ENCODE measurements at regions not wholly inside any gene's neighbourhood (a gene's known extent, or its start where the extent isn't known, plus 50 kb on each side); places are given as distances from the start of the nearest gene placed in this dataset.

DNA sequence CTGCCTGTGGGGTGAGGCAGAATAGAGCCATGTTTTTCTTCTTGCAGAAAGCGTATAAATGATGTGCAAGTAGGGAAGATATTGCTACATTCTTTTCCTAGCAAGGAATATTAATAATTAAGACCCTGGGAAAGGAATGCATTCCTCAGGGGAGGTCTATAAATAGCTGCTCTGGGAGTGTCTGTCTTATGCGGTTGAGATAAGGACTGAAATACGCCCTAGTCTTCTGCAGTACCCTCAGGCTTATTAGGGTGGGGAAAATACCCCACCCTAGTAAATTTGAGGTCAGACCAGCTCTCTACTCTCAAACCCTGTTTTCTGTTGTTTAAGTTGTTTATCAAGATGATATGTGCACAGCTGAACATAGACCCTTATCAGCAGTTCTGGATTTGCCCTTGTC is 155.9 kb upstream of the HMCN1 start:
- DNase-seq (ENCODE audit: low spot score) = no peak

DNA sequence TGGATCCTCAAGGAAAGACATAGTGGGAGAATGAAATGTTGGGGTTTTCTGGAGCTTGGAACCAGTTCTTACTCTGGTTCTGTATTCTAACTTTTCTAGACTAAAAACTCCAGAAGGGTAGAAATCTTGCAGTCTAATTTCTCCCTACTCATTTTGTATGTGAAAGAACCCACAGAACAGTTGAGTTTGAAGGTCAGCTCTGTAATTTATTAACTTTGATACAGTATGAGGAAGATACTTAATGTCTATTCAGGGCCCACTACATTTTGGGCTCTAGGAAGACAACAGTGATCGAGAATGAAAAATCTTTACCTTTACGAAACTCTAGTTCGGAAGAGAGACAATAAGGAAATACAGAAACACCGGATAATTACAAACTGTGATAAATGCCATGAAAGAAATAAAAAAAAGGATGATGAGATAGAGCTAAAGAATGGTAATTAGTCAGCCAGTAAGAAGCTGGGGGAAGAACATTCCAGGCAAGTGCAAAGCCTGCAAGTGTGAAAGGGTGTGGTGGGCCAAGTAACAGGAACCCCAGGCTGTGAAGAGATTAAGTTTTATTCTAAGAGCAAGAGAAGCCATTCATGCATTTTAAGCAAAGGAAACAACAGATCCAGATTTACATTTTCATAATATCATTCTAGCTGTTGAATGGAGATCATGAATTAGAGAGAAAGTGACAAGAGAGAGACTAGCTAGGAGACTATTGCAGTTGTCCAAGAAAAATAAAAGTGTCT is 159.9 kb upstream of the HMCN1 start:
- no peak for DNase-seq (ENCODE audit: low spot score)

DNA sequence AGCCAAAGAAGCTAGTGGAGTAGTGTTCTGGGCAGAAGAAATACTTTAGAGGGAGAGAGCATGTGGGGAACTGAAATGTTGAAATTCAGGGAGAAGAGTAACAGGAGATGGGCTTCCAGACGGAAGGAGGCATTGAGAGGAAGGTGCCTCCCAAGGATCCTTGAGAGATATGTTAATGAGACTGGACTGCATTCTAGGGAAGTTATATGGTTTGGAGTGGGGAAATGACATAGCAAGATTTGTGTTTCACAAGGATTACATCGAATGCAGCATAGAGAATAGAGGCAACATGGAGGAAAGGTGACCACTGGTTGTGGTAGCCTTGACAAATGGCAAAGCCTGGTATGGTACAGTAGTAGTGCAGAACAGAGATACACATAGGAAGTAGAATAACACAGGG is 160.5 kb upstream of the HMCN1 start:
- DNase-seq (ENCODE audit: low spot score) = no peak

DNA sequence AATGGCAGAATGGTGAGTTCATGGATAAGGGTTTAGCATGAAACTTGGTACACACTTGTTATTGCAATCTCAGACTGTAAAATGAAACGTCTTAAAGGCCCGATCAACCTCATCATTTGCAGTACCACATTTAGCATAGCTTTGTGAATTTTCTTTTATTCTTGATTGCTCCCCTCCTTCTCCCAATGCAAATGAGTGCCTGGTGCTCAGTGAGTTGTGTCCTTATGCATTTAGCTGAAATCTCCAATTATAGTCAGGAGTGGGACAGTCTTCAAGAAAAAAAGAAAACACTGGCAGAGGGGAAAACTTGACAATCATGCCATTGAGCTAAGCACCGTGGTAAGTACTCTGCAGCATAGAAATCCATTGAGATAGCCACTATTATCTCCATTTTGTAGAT is 161.0 kb upstream of the HMCN1 start:
- no peak for DNase-seq (ENCODE audit: low spot score)

DNA sequence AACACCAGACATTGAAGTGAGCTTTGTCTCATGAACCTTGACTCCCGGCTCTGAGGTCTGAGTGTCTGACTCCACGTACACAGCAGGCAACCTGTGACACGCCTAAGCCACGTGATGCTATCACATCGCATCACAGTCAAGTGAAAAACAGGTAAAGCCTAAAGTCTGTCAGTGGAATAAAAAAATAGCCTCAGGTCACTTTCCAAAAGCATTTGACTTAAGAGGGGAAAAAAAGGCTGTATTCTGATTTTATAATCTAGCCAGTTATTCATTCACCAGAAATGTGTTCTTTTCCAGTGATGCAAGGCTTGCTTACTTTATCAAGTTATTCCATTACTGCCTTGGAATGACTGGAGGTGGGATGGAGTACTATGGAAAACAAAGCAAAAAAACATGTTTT is 163.2 kb upstream of the HMCN1 start:
- no peak for DNase-seq (ENCODE audit: low spot score)

DNA sequence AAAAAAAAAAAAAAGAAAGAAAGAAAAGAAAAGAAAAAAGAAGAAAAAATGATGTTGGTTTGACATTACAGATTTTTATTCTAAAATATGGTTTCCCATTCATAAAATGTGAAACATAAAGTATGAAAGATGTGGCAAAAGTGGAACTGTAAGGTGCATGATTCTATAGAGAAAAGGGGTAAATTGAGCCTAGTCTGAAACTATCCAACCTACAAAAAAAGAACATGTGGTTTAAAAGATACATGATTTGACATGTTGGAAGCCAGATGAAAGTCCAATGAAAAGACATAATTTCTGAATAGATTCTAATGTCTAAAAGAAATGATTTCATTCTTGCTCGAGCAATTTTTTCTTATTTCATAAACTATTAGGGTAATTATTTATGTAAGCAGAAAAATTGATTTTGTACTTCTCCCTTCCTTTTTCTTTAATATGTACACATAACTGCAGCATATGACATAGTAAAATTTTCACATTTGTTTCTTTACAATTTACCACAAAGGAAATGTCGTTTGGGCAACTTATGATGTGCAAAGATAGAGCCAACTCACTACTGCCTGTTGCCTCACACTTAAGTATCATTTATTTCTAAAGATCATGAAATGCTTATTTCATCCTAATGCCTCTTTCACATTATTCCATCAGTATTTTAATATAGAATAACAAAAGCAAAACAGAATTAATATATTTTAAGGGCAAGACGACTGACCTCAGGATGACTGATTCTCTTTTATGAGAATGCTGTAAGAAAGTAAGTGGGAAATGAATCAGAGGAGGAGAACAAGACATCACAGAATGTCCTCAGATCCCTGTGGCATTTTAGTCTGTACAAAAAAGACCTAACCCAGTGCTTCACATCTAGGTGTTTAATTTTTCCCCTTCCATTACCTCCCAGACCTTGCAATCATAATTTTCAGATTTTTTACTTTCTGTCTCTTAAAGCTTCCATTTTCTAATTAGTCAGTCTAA is 165.8 kb upstream of the HMCN1 start:
- DNase-seq (ENCODE audit: low spot score) = peak; percentile 23

DNA sequence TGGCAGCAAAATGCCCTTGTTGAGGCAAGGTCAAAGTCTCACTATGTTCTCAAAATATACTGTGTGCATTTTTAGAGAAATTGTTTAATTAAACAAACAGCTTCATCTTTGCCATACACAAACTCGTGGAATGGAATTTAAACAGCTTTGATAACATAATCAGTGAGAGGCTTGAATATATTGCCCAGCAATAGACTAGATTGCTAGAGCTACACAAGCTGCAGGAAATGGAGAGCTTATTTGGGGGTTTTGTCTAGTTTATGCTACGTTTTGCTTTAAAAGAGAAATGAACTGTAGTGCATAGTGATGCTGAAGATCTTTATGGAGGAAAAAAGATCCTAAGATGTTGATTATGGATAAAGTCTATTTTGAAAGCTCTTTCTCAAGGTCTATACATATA is 166.8 kb upstream of the HMCN1 start:
- peak; percentile 12 for DNase-seq (ENCODE audit: low spot score)

DNA sequence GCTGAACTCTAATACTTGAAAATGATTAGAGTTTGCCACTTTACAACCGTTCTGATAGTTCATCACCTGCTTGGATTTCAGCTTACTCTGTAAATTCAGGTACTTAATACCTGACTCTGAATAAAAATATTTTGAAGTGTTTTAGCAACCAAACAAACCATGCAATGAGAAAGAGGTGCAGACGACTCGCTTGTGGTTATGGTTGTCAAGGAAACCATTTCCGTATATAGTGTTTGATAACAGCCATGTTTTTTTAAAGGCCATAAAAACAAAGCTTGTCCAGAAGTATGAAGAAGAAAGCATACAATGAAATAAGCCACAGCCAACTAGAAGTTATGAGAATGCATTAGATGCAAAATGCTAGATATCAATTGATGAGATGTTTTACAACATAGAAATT is 167.2 kb upstream of the HMCN1 start:
- peak; percentile 82 for DNase-seq (ENCODE audit: low spot score)

DNA sequence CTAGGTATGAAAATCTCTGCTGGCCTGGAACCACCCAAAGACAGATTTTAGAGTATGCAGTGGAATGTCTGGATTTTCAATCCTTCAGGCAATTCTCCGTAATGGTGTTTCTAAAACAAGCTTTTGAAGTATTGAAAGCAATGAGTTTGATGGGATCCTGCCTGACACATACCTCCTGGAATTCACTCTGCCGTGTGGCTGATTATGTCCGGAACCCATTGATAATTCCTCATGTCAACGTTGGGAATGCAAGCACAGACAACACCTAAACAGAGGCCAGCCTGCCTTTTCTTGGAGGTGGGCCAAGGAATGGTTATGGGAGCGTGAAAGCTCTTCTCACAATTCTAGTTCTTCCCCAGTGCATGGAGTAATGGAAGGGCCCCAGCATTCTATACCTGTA is 168.9 kb upstream of the HMCN1 start:
- no peak for DNase-seq (ENCODE audit: low spot score)

DNA sequence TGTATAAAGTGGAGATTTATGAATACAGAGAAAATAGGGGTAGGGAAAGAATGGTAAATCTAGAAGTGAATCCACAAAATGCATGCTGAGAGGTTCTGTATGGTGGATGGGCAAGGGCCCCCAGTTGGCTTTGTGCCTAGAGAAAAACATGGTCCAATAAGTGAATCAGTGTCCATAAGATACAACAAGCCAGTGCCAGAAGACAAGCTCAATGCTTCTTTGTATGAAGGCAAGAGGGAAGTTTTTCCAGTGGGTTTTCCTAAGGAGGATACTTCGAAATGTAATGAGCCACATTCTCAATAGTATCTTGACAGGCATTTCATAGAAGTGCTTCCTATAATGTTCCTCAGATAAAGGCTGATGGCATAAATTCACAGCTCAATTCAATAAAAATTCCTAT is 169.4 kb upstream of the HMCN1 start:
- no peak for DNase-seq (ENCODE audit: low spot score)

DNA sequence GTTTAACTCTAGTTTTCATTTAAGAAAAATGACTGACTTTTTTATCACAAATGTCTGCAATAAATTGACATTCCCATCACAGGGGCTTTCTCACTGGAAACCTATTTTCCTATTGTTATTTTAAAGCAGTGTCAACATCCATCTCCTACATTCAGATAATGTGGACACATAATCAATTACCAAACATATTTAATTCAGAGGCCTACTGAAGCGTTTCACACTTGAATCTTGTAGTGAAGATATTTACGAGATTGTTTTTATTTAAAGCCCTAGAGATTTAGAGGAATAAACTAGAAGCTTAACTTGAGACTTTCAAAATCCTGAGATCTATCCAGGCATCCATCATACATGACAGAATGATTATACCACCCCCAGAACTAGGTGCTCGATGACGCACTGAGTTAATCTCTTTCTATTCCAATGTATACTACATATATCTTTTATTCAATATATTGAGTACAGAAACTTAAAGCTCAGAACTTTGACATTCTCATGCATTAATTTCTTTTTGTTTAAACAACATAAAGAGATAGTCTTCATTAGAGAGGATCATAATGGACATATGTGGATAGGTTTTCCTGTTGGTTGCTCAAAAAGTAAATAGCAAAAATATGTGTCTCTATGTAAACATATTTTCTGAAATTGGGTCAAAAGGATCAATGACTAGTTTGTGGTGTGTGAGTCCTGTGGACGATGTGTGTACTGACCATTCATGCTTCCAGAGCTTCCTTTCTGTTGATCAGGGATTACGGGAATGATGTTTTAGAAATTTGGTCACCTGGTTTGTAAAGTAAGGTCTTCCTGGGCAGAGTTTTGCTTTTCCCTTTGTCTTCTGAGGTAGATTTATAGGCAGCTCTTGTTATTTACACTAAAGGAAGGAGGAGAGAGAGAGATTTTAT is 171.5 kb upstream of the HMCN1 start:
- no peak for DNase-seq (ENCODE audit: low spot score)

DNA sequence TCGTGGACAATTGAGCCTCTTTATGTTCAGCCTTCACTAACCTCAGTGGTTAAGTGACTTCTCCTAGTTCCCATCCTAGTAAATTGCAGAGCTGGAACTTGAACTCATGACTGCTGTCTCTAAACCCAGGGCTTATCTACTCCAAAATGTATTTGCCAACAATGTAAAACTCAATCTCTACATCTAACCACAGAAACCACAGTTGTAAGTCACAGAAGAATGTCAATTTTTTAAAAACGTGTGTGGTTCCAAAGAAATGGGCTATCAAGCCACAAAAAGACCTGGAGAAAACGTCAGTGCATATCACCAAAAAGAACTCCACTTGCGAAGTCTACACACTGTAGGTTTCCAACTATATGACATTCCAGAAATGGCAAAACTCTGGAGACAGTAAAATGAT is 172.6 kb upstream of the HMCN1 start:
- DNase-seq (ENCODE audit: low spot score) = peak; percentile 25

DNA sequence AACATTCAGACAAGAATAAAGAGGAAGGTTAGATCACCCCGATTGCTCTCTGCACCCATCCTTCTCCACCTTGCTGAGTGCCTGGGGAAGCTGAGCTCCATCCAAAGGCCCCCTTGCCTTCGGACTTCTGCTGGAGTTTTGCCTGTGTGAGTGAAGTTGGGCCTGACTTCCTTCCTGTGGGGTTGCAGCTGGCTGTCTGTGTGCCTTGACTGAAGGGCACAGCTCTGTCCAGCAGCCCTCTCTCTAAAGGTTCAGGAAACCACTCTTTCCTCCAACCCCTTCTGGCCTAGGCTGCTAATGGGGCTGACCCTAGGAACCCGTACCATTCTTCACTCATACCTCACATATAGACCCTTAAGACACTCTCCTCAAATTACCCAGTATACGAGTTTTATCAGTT is 173.4 kb upstream of the HMCN1 start:
- no peak for DNase-seq (ENCODE audit: low spot score)

DNA sequence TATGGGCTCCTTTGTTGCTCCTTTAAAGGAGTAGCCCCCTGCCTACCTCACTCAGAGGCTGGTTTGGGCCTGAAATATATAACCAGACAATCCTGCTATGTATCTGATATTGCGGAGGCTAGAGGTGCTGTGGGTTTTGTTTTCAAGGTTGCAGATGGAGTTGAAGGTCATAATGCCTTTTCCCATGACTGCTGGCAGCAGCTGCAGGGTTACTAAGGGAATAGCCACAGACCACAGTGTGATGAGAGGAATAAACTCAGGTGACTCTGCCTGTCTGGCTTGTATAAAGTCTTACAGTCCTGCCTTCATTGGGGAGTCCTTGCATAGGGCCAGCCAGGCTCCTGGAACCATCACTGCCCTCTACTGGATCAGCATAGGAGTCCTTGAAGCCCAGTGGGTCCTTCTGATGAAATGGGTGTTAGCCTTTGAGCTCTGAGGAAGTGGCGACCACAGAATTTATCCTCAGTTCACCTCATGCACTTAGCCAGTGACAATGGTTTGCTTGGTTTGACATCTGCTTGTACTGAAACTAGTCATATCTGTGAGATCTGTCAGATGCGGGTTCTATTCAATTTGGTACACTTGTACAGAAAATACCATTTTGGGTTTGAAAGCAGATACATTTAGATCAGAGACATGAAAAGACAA is 174.4 kb upstream of the HMCN1 start:
- peak; percentile 48 for DNase-seq (ENCODE audit: low spot score)

DNA sequence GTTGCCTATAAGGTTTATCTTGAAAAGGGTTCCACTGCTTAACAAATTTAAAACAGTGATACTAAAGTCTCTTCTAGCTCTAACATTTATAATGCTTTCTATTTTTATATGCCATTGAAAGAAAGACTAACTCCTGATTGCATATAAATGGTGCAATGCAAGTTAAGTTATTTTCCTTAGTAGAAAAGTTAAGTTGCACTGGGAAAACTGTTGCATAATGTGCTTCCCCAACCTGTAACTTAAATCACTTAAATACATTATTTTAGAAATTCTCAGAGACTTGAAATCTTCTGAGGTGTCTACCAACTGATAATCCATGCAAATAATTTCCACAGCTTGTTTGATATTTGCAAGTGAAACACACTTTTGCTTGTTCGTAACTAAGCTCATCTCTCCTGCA is 175.0 kb upstream of the HMCN1 start:
- no peak for DNase-seq (ENCODE audit: low spot score)

DNA sequence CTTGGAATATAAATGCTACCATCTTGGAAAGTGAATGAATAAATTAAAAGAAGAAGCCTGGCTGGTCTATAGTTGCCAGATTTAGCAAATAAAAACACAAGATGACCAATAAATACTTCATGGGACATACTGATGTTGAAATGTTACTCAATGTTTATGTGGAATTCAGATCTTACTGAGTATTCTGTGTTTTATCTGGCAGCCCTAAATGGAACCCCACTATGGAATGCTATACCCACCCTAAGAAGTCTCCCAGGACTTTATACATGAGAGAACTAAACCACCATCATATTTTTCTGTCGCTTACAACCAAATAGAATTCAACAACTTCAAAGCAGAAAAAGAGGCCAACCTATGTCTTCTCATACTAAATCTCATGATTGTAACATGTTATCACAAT is 177.6 kb upstream of the HMCN1 start:
- no peak for DNase-seq (ENCODE audit: low spot score)

DNA sequence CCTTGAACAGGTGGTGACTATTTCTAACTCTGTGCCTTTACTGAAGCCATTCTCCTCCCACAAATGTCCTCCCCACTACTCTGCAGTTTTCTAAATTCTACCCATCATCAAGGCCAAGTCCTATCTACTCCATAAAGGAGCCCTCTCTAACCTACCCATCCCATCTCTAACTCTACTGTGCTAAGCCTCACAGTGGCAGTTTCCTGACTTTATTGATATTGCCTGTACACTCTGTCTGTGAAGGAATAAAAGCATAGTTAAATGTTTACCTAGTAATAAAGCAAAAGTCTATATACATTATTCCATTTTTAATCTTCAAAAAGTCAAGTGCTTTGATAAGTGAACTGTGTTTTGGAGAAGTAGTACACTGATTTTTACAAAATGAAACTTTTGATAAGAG is 178.4 kb upstream of the HMCN1 start:
- no peak for DNase-seq (ENCODE audit: low spot score)

DNA sequence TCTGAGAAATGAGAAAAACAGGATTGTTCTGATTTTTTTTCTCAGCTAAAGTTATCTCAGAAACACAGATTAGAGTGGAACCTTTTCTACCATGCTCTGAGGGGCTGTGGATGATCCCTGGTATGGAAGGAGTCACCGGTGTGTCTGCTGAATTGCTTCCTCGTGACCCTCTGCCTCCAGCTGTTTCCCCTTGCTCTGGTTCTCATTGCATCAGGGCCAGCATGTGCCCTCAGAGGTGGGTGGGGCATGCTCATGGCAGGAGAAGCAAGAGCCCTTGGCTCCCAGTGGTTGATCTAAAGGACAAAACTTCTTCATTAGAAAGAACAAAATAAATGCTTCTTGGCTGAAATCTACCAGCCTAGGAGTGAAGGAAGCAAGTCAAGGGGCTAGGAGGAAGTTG is 183.2 kb upstream of the HMCN1 start:
- DNase-seq (ENCODE audit: low spot score) = no peak

DNA sequence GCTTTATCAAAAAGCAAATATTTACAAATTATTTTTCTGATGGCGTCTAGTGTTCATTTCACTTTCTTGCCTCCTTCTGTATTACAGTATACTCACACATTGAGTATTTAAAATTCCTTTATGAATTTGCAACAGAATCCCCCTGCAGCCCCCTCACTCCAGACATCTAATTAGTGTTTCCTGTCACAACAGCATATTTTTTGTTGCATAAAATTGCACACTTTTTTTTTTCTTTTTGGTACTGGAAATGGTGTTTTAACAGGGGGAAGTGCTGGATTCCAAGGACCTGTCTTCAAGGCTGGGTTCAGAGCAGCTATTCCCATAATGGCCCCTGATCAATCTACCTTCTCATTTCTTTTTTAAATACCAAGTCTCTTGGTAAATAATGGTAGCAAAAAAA is 184.3 kb upstream of the HMCN1 start:
- DNase-seq (ENCODE audit: low spot score) = no peak

DNA sequence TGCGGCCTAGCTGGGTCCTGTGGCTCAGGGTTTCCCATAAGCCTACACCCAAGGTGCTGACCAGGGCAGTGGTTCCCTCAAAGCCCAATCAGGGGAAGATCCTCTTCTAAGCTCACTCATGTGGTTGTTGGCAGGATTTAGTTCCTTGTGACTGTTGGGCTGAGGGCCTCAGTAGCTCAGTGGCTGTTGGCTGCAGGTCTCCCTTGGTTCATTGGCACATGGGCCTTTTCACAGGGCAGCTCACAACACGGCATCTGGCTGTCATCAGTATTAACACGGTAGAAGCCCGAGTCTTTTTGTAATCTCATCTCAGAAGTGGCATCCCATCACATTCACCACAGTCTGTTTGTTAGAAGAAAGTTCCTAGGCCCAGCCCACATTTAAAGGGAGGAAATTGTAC is 188.2 kb upstream of the HMCN1 start:
- DNase-seq (ENCODE audit: low spot score) = no peak

DNA sequence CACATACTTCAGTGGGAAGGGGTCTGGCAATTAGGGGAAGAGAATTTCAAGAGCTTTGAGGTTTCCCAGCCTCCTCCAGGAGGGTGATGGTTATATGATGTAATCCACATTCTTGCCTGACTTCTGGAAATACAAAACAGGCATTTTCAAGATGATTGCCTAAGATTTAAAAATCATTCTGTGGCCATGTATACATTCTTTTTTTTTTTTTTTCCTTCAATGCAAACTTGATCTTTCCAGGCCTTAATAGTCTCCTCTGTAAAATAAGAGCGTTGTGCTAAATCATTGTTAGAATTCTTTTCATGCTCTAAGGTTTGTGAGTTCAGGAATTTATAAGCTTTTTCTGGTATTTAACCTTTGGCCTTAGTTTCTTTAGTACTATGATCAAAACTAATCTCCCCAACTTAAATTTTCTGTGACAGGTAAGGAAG is 192.3 kb upstream of the HMCN1 start:
- DNase-seq (ENCODE audit: low spot score) = no peak

DNA sequence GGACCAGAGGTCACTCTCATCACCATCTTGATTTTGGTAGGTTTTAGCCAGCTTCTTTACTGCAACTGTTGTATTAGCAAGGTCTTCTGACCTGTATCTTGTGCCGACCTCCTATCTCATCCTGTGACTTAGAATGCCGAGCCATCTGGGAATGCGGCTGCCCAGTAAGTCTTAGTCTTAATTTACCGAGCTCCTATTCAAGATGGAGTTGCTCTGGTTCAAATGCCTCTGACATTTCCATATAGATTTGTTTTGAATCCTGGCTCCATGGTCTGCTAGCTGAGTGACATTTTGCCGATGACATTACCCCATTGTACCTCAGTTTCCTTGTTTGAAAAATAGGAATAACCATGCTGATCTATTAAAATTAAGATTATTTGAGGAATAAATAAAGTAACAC is 193.9 kb upstream of the HMCN1 start:
- DNase-seq (ENCODE audit: low spot score) = no peak

Measured in CD4-positive, alpha-beta T cell treated with Interleukin-6 at 100 ng/mL for 8 hours (primary cell).